ENCODE measurements at regions not wholly inside any gene's neighbourhood (a gene's known extent, or its start where the extent isn't known, plus 50 kb on each side); places are given as distances from the start of the nearest gene placed in this dataset.
"Not testable (repeated sequence)": the region's sequence is repeated elsewhere in the genome, so short reads cannot be mapped to it uniquely, and the experiment has no call there.

GRCh38 chr4:40681600-40681999 is 51.9 kb upstream of the RBM47 start:
- DNase-seq (ENCODE audit: low spot score), result no peak

GRCh38 chr4:40682290-40683101 is 52.8 kb upstream of the RBM47 start:
- DNase-seq (ENCODE audit: low spot score), result no peak

GRCh38 chr4:40683536-40684145 is 54.0 kb upstream of the RBM47 start:
- not testable (repeated sequence) for DNase-seq (ENCODE audit: low spot score)

- DNase-seq (ENCODE audit: low spot score), result no peak
These were observed 54.7 kb upstream of the RBM47 start for GRCh38 chr4:40684404-40684803.

- peak; percentile 48 for DNase-seq (ENCODE audit: low spot score)
These were observed 55.6 kb upstream of the RBM47 start for GRCh38 chr4:40685300-40685699.

- no peak for DNase-seq (ENCODE audit: low spot score)
These were observed 56.6 kb upstream of the RBM47 start for GRCh38 chr4:40686081-40686913.

GRCh38 chr4:40687676-40688389 is 58.2 kb upstream of the RBM47 start:
- no peak for DNase-seq (ENCODE audit: low spot score)

GRCh38 chr4:40688446-40689095 is 58.9 kb upstream of the RBM47 start:
- no peak for DNase-seq (ENCODE audit: low spot score)

- DNase-seq (ENCODE audit: low spot score), result no peak
These were observed 55.8 kb upstream of the NSUN7 start for GRCh38 chr4:40693946-40694345.

GRCh38 chr4:40697476-40697875 is 52.3 kb upstream of the NSUN7 start:
- not testable (repeated sequence) for DNase-seq (ENCODE audit: low spot score)

- DNase-seq (ENCODE audit: low spot score), result no peak
These were observed 51.0 kb upstream of the NSUN7 start for GRCh38 chr4:40698733-40699132.

GRCh38 chr4:40699648-40700047 is 50.1 kb upstream of the NSUN7 start:
- no peak for DNase-seq (ENCODE audit: low spot score)
